Heart left ventricle (tissue), 13 donors: ENCODE measurements at regions not wholly inside any gene's neighbourhood (a gene's known extent, or its start where the extent isn't known, plus 50 kb on each side); places are given as distances from the start of the nearest gene placed in this dataset.

Source experiments
- POLR2A ChIP-seq, 2 donors: fragments of 450-650 bp; IDR thresholded peaks; one replicate each; pipeline ENCODE4 v1.6.1; 2017; ENCODE audit warnings: antibody characterized with exemption in 2 of 2, mild to moderate bottlenecking in 2 of 2, moderate library complexity in 2 of 2
- TF ChIP-seq, protein P1 (sequence below), 12 donors: fragments of 200-600 bp; sonication (generic) in 4 of 12; IDR thresholded peaks; one replicate each; pipeline versions ENCODE4 v1.5.0 to v1.8.0; 2018 to 2022; ENCODE audit warnings: antibody characterized with exemption in 12 of 12, mild to moderate bottlenecking in 5 of 12
- donor health status: ischemic (EF 13 %, LVEDD 7.1; RV severe dilation, severe dysfunction).
- donor health status: DM: no; HTN: yes; CAD: no.
- donor health status: DM: no; HTN: no; CAD: no.
- donor health status: ischemic (EF 25% LVEDD 6.9; RV normal size, moderate dysfunction).
- donor health status: ischemic (EF 25% LVEDD 5.7; RV mildly dilated, moderate dysfunction).
- donor health status: ischemic (EF 35%, LVEDD 5.7; RV mildly dilated, moderate dysfunction).
- donor health status: nonischemic (EF 11% LVEDD 7.7; RV severe dilation, severe dysfunction).
- donor health status: DM: yes; HTN: yes; CAD: no.
- donor health status: PGD.
- donor health status: ischemic (EF 29% LVEDD 5.4; RV normal size, mild dysfunction).
- donor health status: nonischemic (EF 23%, LVEDD 6.1; RV moderate dilation, normal function).

DNA sequence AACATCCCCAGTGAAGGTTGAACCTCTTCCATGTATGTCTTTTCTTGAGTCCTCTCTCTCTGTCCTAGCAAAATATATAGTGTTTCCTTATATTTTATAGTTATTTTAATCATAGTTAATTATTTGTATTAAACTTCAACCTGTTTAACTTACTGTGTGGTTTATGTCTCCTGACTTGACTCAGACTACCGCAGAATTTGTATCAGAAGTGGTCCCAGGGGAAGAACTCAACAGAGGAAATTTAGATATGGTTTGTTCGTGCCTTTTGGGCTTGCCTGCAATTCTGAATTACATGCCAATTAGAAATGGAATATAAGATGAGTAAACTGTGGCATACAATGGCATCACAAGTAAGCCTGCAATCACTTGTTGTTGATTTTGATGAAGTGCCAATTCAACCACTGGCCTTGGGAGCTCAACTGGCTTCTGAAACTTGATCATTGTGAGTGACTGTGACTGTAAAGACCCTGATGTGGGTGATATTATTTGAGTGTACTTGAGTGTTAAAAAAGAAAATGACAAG lies 1459.5 kb upstream of the PCDH20 start:
- TF ChIP-seq, protein P1, sequence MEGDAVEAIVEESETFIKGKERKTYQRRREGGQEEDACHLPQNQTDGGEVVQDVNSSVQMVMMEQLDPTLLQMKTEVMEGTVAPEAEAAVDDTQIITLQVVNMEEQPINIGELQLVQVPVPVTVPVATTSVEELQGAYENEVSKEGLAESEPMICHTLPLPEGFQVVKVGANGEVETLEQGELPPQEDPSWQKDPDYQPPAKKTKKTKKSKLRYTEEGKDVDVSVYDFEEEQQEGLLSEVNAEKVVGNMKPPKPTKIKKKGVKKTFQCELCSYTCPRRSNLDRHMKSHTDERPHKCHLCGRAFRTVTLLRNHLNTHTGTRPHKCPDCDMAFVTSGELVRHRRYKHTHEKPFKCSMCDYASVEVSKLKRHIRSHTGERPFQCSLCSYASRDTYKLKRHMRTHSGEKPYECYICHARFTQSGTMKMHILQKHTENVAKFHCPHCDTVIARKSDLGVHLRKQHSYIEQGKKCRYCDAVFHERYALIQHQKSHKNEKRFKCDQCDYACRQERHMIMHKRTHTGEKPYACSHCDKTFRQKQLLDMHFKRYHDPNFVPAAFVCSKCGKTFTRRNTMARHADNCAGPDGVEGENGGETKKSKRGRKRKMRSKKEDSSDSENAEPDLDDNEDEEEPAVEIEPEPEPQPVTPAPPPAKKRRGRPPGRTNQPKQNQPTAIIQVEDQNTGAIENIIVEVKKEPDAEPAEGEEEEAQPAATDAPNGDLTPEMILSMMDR (IDR thresholded peaks at IDR 0.05): no peak
- no peak for TF ChIP-seq POLR2A (IDR thresholded peaks at IDR 0.05)
